DOHH2 (cell line): ENCODE measurements at regions not wholly inside any gene's neighbourhood (a gene's known extent, or its start where the extent isn't known, plus 50 kb on each side); places are given as distances from the start of the nearest gene placed in this dataset.

Source experiments
- H3F3A ChIP-seq: fragments of 200-600 bp; sonication (generic), shearing (Covaris generic); 2 replicates; pipeline ENCODE4 v1.6.0; 2016; ENCODE audit warnings: antibody characterized with exemption, mild to moderate bottlenecking; ENCODE audit not compliant: control insufficient read depth, insufficient read depth
- H3K27ac ChIP-seq: fragments of 200-600 bp; sonication (generic); 2 replicates; pipeline ENCODE4 v1.5.1; 2014; ENCODE audit warnings: low read depth, mild to moderate bottlenecking, low read length, moderate library complexity
- H3K27me3 ChIP-seq: fragments of 200-600 bp; sonication (generic); 2 replicates; pipeline ENCODE4 v1.6.1; 2014; ENCODE audit warnings: mild to moderate bottlenecking, low read length, mixed read lengths; ENCODE audit not compliant: control insufficient read depth
- H3K36me3 ChIP-seq: fragments of 200-600 bp; sonication (generic); 2 replicates; pipeline ENCODE4 v1.6.1; 2014; ENCODE audit warnings: mild to moderate bottlenecking, low read length, moderate library complexity, mixed read lengths; ENCODE audit not compliant: control insufficient read depth
- H3K4me1 ChIP-seq: fragments of 200-600 bp; sonication (generic); 2 replicates; pipeline ENCODE4 v1.6.1; 2014; ENCODE audit warnings: mild to moderate bottlenecking, low read length, mixed read lengths; ENCODE audit not compliant: control insufficient read depth
- H3K4me2 ChIP-seq: fragments of 200-600 bp; sonication (generic); 2 replicates; pipeline ENCODE4 v1.6.0; 2014; ENCODE audit warnings: mild to moderate bottlenecking, low read length, moderate library complexity
- H3K4me3 ChIP-seq: fragments of 200-600 bp; sonication (generic); 2 replicates; pipeline ENCODE4 v1.5.1; 2014; ENCODE audit warnings: mild to moderate bottlenecking, low read length, mixed read lengths
- H3K79me2 ChIP-seq: fragments of 200-600 bp; sonication (generic); 2 replicates; pipeline ENCODE4 v1.6.1; 2014; ENCODE audit warnings: mild to moderate bottlenecking, low read length, mixed read lengths; ENCODE audit not compliant: control insufficient read depth
- H3K9me2 ChIP-seq: fragments of 200-600 bp; sonication (generic); replicated peaks from 2 replicates; pipeline ENCODE4 v1.6.1; 2014; ENCODE audit warnings: mild to moderate bottlenecking, low read length, mixed read lengths; ENCODE audit not compliant: control insufficient read depth
- H3K9me3 ChIP-seq: fragments of 200-600 bp; sonication (generic); 2 replicates; pipeline ENCODE4 v1.6.1; 2014; ENCODE audit warnings: antibody characterized with exemption, low read length, mixed read lengths; ENCODE audit not compliant: control insufficient read depth, insufficient read depth
- H4K20me1 ChIP-seq: fragments of 200-600 bp; sonication (generic); 2 replicates; pipeline ENCODE4 v1.6.0; 2014; ENCODE audit warnings: low read depth, mild to moderate bottlenecking, antibody characterized with exemption, low read length, moderate library complexity; ENCODE audit not compliant: control insufficient read depth, insufficient read depth
- CTCF ChIP-seq: fragments of 200-600 bp; sonication (generic); IDR thresholded peaks from one replicate; pipeline ENCODE4 v1.5.1; 2014; ENCODE audit warnings: antibody characterized with exemption, mild to moderate bottlenecking, low read depth, low read length; ENCODE audit not compliant: poor library complexity, severe bottlenecking
- EZH2phosphoT487 ChIP-seq: fragments of 200-600 bp; sonication (generic); IDR thresholded peaks from 2 replicates; pipeline ENCODE4 v1.6.1; 2017; ENCODE audit warnings: borderline replicate concordance, mild to moderate bottlenecking, antibody characterized with exemption, low read length, moderate library complexity, mixed read lengths

GRCh38 chr2:176702131-176702530 lies 432.9 kb downstream of the MTX2 start:
- Histone ChIP-seq H3K9me2 (no peaks in the 10 kb centered on the region), H3K4me2 (no peak overlapping the region), H3K27ac (no peak overlapping the region), H3K4me1 (no peaks in the 10 kb centered on the region), H3K9me3 (no peaks in the 10 kb centered on the region), H3K79me2 (no peaks in the 10 kb centered on the region), H3K36me3 (no peaks in the 10 kb centered on the region), H3K4me3 (no peak overlapping the region), H3F3A (no peaks in the 10 kb centered on the region), H3K27me3 (no peaks in the 10 kb centered on the region), H4K20me1 (no peaks in the 10 kb centered on the region)
- TF ChIP-seq CTCF (no peak), EZH2phosphoT487 (no peak)

GRCh38 chr2:176704282-176704858 lies 435.1 kb downstream of the MTX2 start:
- Histone ChIP-seq H3K27me3 (no peaks in the 10 kb centered on the region), H4K20me1 (no peaks in the 10 kb centered on the region), H3K36me3 (no peaks in the 10 kb centered on the region), H3K4me1 (no peaks in the 10 kb centered on the region), H3K4me3 (no peak overlapping the region), H3K79me2 (no peaks in the 10 kb centered on the region), H3K9me3 (no peaks in the 10 kb centered on the region), H3K27ac (no peak overlapping the region), H3K9me2 (no peaks in the 10 kb centered on the region), H3K4me2 (no peak overlapping the region), H3F3A (no peaks in the 10 kb centered on the region)
- no peak for TF ChIP-seq CTCF
- no peak for TF ChIP-seq EZH2phosphoT487

GRCh38 chr2:176709149-176709951 lies 440.1 kb downstream of the MTX2 start:
- no peaks in the 10 kb centered on the region for H3K79me2 ChIP-seq
- H3K4me2 ChIP-seq = no peak overlapping the region
- H3K4me1 ChIP-seq = no peaks in the 10 kb centered on the region
- H3K9me2 ChIP-seq = no peaks in the 10 kb centered on the region
- TF ChIP-seq CTCF (no peak), EZH2phosphoT487 (no peak)
- no peaks in the 10 kb centered on the region for H3F3A ChIP-seq
- H3K27me3 ChIP-seq = no peaks in the 10 kb centered on the region
- H3K9me3 ChIP-seq = no peaks in the 10 kb centered on the region
- H3K36me3 ChIP-seq = no peaks in the 10 kb centered on the region
- no peaks in the 10 kb centered on the region for H4K20me1 ChIP-seq
- no peak overlapping the region for H3K27ac ChIP-seq
- H3K4me3 ChIP-seq = no peak overlapping the region
